HepG2 (cell line): ENCODE measurements at regions not wholly inside any gene's neighbourhood (a gene's known extent, or its start where the extent isn't known, plus 50 kb on each side); places are given as distances from the start of the nearest gene placed in this dataset.

Experiments
- BRCA1 ChIP-seq: sonication (generic); formaldehyde crosslinking; IDR thresholded peaks from 2 replicates; pipeline ENCODE4 v1.4.0; 2020; ENCODE audit warnings: missing genetic modification reagents
- EP300 ChIP-seq, 3 experiments: sonication (generic) in 1 of 3; formaldehyde crosslinking in 1 of 3; IDR thresholded peaks; 2 replicates each; pipeline versions ENCODE4 v1.5.1 to v1.6.1; 2011 to 2020; ENCODE audit warnings: low read depth in 2 of 3, low read length in 2 of 3, borderline replicate concordance in 1 of 3, improper control_type of control experiment in 1 of 3, mild to moderate bottlenecking in 1 of 3, missing genetic modification reagents in 1 of 3, moderate library complexity in 1 of 3
- NR3C1 ChIP-seq: sonication (generic); formaldehyde crosslinking; IDR thresholded peaks from 2 replicates; pipeline ENCODE4 v1.4.0; 2020; ENCODE audit warnings: missing genetic modification reagents
- RFX5 ChIP-seq: IDR thresholded peaks from 2 replicates; pipeline ENCODE4 v1.6.1; 2011; ENCODE audit warnings: low read depth, low read length, improper control_type of control experiment
- SMC3 ChIP-seq: IDR thresholded peaks from 2 replicates; pipeline ENCODE4 v1.6.1; 2011; ENCODE audit warnings: low read length, improper control_type of control experiment
- SP5 ChIP-seq: IDR thresholded peaks from 2 replicates; pipeline ENCODE4 v1.6.1; 2016; ENCODE audit warnings: low read depth, borderline replicate concordance
- TCF12 ChIP-seq, 2 experiments: fragments of 450-650 bp in 1 of 2; sonication (generic) in 1 of 2; formaldehyde crosslinking in 1 of 2; IDR thresholded peaks; 2 replicates each; pipeline versions ENCODE4 v1.6.1 to v1.8.0; 2017 to 2022; ENCODE audit warnings: antibody characterized with exemption in 1 of 2, mild to moderate bottlenecking in 1 of 2, missing genetic modification reagents in 1 of 2, moderate library complexity in 1 of 2
- ZKSCAN8 ChIP-seq: IDR thresholded peaks from 2 replicates; pipeline ENCODE4 v1.6.1; 2016; ENCODE audit warnings: borderline replicate concordance, missing genetic modification reagents, missing compliant biosample characterization
- ZSCAN12 ChIP-seq: sonication (generic); formaldehyde crosslinking; IDR thresholded peaks from 2 replicates; pipeline ENCODE4 v1.9.0; 2021; ENCODE audit warnings: mild to moderate bottlenecking, missing genetic modification reagents
- TF ChIP-seq, protein P1 (sequence below): sonication (generic); formaldehyde crosslinking; IDR thresholded peaks from 2 replicates; pipeline ENCODE4 v1.4.0; 2020; ENCODE audit warnings: missing genetic modification reagents, mild to moderate bottlenecking, borderline replicate concordance
- TF ChIP-seq, protein P2 (sequence below): IDR thresholded peaks from 2 replicates; pipeline ENCODE4 v1.6.1; 2012; ENCODE audit warnings: inconsistent platforms

DNA sequence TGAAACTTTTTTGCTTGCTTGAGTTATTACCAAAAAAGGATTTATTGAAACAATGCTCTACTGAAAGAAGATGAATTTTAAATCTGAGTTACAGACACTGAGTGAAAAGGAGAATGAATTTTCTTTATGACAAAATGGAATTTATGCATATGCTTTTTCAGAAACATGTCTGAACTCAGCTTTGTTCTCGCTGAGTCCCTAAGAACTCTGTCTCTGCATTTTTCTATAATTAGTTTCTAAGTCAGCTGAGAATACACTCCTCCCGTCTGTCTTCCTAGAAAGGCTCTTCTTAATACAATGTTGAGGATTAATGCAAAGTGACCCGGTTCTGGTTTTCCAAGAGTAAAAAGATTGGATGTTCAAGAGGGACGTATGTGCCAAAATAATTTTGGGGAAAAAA, 463.5 kb downstream of the NKX6-1 start:
- TF ChIP-seq, protein P1, sequence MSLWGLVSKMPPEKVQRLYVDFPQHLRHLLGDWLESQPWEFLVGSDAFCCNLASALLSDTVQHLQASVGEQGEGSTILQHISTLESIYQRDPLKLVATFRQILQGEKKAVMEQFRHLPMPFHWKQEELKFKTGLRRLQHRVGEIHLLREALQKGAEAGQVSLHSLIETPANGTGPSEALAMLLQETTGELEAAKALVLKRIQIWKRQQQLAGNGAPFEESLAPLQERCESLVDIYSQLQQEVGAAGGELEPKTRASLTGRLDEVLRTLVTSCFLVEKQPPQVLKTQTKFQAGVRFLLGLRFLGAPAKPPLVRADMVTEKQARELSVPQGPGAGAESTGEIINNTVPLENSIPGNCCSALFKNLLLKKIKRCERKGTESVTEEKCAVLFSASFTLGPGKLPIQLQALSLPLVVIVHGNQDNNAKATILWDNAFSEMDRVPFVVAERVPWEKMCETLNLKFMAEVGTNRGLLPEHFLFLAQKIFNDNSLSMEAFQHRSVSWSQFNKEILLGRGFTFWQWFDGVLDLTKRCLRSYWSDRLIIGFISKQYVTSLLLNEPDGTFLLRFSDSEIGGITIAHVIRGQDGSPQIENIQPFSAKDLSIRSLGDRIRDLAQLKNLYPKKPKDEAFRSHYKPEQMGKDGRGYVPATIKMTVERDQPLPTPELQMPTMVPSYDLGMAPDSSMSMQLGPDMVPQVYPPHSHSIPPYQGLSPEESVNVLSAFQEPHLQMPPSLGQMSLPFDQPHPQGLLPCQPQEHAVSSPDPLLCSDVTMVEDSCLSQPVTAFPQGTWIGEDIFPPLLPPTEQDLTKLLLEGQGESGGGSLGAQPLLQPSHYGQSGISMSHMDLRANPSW, result no peak
- TF ChIP-seq EP300 (IDR thresholded peaks at IDR 0.05; ENCODE audit: low read depth in 2 of 2, low read length in 2 of 2), result no peak
- TF ChIP-seq EP300 (CRISPR knock-in tag; IDR thresholded peaks at IDR 0.05; ENCODE audit: borderline replicate concordance), result no peak
- TF ChIP-seq SMC3, result no peak
- TF ChIP-seq, protein P2, sequence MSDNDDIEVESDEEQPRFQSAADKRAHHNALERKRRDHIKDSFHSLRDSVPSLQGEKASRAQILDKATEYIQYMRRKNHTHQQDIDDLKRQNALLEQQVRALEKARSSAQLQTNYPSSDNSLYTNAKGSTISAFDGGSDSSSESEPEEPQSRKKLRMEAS, result no peak
- TF ChIP-seq ZKSCAN8 (CRISPR knock-in tag), result no peak
- no peak for TF ChIP-seq ZSCAN12 (CRISPR knock-in tag)
- TF ChIP-seq BRCA1, result no peak
- no peak for TF ChIP-seq NR3C1 (CRISPR knock-in tag)
- no peak for TF ChIP-seq RFX5
- no peak for TF ChIP-seq TCF12 (IDR thresholded peaks at IDR 0.05)
- TF ChIP-seq TCF12 (CRISPR knock-in tag; IDR thresholded peaks at IDR 0.05), result no peak
- TF ChIP-seq SP5 (CRISPR knock-in tag), result no peak
